ENCODE measurements at regions not wholly inside any gene's neighbourhood (a gene's known extent, or its start where the extent isn't known, plus 50 kb on each side); places are given as distances from the start of the nearest gene placed in this dataset.

DNA sequence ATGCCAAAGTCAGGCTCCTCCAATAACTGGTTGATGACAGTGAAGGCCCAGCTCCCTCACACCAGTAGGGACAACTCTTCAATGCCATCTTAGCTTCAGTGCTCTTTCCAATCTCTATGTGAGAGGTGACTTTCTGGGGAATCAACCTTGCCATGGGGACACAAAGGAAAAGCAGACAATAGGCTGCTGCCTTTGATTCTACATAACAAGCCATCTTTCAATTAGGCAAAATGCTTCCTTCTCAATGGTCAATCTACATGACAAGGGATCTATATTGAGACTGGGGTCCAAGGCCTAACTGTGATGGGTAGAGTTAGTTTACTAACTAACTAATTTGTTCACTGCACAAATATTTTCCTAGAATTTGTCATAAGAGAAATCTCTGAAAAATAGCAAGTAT, 1417.5 kb upstream of the SEL1L start:
- DNase-seq (ENCODE audit: low spot score) = no peak
- Mint-ChIP-seq H3K4me3 (no peak overlapping the region), H3K27ac (peak overlapping the region; percentile 56; the same call in 1 of the 2 replicates), H3K36me3 (peaks cover 4% of the 10 kb centered on the region), H3K4me1 (peaks cover 21% of the 10 kb centered on the region), H3K27me3 (ENCODE audit: low read depth) (no peaks in the 10 kb centered on the region), H3K9me3 (peaks cover 14% of the 10 kb centered on the region)
- ChIA-PET CTCF (interaction anchor here (1.1 kb wide), 1 partner anchor 95 kb away, joined by 3 read pairs; no protein-coding TSS in a partner anchor), POLR2A (no interaction called here)
- peak; percentile 90 for ATAC-seq
- TF ChIP-seq FOXP4 (CRISPR knock-in tag; IDR thresholded peaks at IDR 0.05) = no peak
- TF ChIP-seq ERG (CRISPR knock-in tag; IDR thresholded peaks at IDR 0.05) = no peak
- TF ChIP-seq JAZF1 (CRISPR knock-in tag; IDR thresholded peaks at IDR 0.05) = no peak
- no peak for TF ChIP-seq MXD4 (CRISPR knock-in tag; IDR thresholded peaks at IDR 0.05; ENCODE audit: borderline replicate concordance)
- TF ChIP-seq, protein P1, sequence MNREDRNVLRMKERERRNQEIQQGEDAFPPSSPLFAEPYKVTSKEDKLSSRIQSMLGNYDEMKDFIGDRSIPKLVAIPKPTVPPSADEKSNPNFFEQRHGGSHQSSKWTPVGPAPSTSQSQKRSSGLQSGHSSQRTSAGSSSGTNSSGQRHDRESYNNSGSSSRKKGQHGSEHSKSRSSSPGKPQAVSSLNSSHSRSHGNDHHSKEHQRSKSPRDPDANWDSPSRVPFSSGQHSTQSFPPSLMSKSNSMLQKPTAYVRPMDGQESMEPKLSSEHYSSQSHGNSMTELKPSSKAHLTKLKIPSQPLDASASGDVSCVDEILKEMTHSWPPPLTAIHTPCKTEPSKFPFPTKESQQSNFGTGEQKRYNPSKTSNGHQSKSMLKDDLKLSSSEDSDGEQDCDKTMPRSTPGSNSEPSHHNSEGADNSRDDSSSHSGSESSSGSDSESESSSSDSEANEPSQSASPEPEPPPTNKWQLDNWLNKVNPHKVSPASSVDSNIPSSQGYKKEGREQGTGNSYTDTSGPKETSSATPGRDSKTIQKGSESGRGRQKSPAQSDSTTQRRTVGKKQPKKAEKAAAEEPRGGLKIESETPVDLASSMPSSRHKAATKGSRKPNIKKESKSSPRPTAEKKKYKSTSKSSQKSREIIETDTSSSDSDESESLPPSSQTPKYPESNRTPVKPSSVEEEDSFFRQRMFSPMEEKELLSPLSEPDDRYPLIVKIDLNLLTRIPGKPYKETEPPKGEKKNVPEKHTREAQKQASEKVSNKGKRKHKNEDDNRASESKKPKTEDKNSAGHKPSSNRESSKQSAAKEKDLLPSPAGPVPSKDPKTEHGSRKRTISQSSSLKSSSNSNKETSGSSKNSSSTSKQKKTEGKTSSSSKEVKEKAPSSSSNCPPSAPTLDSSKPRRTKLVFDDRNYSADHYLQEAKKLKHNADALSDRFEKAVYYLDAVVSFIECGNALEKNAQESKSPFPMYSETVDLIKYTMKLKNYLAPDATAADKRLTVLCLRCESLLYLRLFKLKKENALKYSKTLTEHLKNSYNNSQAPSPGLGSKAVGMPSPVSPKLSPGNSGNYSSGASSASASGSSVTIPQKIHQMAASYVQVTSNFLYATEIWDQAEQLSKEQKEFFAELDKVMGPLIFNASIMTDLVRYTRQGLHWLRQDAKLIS (CRISPR knock-in tag; IDR thresholded peaks at IDR 0.05; ENCODE audit: borderline replicate concordance) = no peak
- no peak for TF ChIP-seq SMAD4 (CRISPR knock-in tag; IDR thresholded peaks at IDR 0.05)
- TF ChIP-seq USF2 (CRISPR knock-in tag; IDR thresholded peaks at IDR 0.05) = no peak
- TF ChIP-seq CREB1 (CRISPR knock-in tag; IDR thresholded peaks at IDR 0.05) = no peak
- TF ChIP-seq ZNF416 (CRISPR knock-in tag; IDR thresholded peaks at IDR 0.05) = no peak
- TF ChIP-seq RORB (CRISPR knock-in tag; IDR thresholded peaks at IDR 0.05) = no peak
- TF ChIP-seq, protein P2, sequence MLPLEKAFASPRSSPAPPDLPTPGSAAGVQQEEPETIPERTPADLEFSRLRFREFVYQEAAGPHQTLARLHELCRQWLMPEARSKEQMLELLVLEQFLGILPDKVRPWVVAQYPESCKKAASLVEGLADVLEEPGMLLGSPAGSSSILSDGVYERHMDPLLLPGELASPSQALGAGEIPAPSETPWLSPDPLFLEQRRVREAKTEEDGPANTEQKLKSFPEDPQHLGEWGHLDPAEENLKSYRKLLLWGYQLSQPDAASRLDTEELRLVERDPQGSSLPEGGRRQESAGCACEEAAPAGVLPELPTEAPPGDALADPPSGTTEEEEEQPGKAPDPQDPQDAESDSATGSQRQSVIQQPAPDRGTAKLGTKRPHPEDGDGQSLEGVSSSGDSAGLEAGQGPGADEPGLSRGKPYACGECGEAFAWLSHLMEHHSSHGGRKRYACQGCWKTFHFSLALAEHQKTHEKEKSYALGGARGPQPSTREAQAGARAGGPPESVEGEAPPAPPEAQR (CRISPR knock-in tag; IDR thresholded peaks at IDR 0.05) = no peak
- TF ChIP-seq, protein P3, sequence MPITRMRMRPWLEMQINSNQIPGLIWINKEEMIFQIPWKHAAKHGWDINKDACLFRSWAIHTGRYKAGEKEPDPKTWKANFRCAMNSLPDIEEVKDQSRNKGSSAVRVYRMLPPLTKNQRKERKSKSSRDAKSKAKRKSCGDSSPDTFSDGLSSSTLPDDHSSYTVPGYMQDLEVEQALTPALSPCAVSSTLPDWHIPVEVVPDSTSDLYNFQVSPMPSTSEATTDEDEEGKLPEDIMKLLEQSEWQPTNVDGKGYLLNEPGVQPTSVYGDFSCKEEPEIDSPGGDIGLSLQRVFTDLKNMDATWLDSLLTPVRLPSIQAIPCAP (CRISPR knock-in tag; IDR thresholded peaks at IDR 0.05) = no peak
- TF ChIP-seq, protein P4, sequence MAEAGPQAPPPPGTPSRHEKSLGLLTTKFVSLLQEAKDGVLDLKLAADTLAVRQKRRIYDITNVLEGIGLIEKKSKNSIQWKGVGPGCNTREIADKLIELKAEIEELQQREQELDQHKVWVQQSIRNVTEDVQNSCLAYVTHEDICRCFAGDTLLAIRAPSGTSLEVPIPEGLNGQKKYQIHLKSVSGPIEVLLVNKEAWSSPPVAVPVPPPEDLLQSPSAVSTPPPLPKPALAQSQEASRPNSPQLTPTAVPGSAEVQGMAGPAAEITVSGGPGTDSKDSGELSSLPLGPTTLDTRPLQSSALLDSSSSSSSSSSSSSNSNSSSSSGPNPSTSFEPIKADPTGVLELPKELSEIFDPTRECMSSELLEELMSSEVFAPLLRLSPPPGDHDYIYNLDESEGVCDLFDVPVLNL (CRISPR knock-in tag; IDR thresholded peaks at IDR 0.05; ENCODE audit: borderline replicate concordance, low read depth) = no peak

DNA sequence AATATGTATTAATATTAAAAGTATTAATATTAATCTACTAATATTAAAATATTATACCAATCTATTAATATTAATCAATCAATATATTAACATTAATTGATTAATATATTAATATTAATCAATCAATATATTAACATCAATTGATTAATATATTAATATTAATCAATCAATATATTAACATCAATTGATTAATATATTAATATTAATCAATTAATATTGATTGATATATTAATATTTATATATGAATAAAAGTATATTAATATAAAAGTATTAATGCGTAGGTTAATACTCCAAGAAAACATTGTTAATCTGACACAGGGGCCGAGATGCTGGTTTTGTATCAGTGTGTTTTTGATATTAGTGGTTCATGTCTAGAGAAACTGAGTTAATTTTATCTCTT, 1430.1 kb upstream of the SEL1L start:
- no peak for ATAC-seq
- ChIA-PET CTCF (no interaction called here), POLR2A (no interaction called here)

More for the DNA sequence above, 1430.1 kb upstream of the SEL1L start:
- no peak overlapping the region for H3K4me3 Mint-ChIP-seq
- no peak overlapping the region for H3K27ac Mint-ChIP-seq
- no peak for DNase-seq (ENCODE audit: low spot score)
- H3K27me3 Mint-ChIP-seq (ENCODE audit: low read depth) = no peaks in the 10 kb centered on the region
- no peaks in the 10 kb centered on the region for H3K36me3 Mint-ChIP-seq
- no peaks in the 10 kb centered on the region for H3K4me1 Mint-ChIP-seq
- H3K9me3 Mint-ChIP-seq = peaks cover 3% of the 10 kb centered on the region; the same call in 1 of the 2 replicates
- TF ChIP-seq, protein P5, sequence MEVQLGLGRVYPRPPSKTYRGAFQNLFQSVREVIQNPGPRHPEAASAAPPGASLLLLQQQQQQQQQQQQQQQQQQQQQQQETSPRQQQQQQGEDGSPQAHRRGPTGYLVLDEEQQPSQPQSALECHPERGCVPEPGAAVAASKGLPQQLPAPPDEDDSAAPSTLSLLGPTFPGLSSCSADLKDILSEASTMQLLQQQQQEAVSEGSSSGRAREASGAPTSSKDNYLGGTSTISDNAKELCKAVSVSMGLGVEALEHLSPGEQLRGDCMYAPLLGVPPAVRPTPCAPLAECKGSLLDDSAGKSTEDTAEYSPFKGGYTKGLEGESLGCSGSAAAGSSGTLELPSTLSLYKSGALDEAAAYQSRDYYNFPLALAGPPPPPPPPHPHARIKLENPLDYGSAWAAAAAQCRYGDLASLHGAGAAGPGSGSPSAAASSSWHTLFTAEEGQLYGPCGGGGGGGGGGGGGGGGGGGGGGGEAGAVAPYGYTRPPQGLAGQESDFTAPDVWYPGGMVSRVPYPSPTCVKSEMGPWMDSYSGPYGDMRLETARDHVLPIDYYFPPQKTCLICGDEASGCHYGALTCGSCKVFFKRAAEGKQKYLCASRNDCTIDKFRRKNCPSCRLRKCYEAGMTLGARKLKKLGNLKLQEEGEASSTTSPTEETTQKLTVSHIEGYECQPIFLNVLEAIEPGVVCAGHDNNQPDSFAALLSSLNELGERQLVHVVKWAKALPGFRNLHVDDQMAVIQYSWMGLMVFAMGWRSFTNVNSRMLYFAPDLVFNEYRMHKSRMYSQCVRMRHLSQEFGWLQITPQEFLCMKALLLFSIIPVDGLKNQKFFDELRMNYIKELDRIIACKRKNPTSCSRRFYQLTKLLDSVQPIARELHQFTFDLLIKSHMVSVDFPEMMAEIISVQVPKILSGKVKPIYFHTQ (CRISPR knock-in tag; IDR thresholded peaks at IDR 0.05) = no peak
- TF ChIP-seq HMGA2 (CRISPR knock-in tag; IDR thresholded peaks at IDR 0.05) = peak; percentile 94

All from WTC11 (cell line).